DMS53 treated with DMSO at 0.1 percent for 48 hours (cell line): ENCODE measurements at regions not wholly inside any gene's neighbourhood (a gene's known extent, or its start where the extent isn't known, plus 50 kb on each side); places are given as distances from the start of the nearest gene placed in this dataset.

Experiments
- DNase-seq: peaks from one replicate; lab custom pipeline; 2025; ENCODE audit not compliant: unreplicated experiment; lab: John Stamatoyannopoulos, UW

DNA sequence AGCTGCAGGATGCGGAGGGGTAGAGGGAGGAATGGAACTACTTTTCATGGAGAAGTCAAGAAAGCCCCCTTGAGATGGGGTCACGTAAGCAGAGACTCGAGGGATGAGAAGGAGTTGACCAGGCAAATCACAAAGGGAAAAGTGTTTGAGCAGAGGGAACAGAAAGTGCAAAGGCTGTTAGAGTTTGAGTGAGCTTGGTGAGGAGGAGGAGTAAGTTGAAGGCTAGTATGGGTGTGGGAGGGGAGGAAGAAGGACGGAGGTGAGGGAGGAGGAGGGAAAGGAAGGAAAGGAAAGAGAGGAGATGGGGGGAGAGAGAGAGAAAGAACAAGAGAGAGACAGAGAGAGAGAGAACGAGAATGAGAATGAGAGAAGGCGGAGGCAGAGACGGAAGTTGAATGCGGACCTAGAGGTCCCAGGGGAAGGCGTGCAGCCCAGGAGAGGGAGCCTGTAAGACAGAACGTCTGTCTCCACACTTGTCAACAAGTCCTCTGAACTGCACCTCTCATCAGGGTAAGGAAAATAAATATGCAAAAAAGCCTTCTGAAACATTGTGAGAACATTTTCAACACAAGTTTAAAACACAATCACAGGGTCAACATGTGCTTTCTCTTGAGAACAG is 279.8 kb upstream of the EEF2KMT start:
- DNase-seq = no peak

DNA sequence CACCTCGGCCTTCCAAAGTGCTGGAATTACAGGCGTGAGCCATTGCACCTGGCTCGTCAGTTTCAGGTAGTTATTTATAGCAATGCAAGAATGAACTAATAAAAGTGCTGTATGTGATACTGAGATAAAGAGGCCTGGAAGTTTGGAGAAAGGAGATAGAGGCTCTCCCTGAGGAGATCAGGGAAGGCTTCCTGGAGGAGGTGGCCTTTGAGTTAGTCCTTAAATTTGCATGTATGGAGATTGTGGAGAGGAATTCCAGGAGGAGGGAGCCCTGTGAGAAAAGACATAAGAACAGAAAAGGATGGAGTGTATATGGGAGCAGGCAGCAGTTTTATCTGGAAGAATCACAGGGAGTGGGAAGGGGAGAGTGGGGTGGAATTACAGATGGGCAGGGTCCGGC is 276.6 kb upstream of the EEF2KMT start:
- no peak for DNase-seq

DNA sequence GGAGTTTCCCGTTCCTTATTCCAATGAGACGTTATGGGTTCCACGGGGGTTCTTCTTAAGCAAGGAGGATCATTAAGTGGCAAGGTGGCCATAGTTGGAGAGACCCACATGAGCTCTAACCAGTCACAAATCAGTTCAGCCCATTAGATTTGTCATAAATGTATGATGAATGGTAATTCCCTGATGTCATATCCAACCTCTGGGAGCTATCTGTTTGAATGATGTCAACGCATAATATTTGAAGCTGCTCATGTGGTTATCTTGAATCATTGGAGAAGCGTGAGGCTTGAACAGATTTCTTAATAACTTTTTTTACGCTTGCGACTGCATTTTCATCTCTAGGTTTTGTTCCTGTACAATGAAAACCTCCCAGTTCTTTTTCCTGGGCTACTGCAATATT is 270.4 kb upstream of the EEF2KMT start:
- DNase-seq = no peak

DNA sequence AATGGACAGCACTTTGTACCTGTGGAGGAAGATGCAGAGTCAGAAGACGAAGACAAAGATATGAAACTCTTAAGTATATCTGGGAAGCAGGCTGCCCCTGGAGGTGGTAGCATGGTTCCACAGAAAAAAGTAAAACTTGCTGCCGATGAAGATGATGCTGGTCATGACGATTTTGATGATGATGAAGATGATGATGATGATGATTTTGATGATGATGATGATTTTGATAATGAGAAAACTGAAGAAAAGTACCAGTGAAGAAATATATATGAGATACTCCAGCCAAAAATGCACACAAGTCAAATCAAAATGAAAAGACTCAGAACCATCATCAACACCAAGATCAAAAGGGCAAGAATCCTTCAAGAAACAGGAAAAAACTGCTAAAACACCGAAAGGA is 268.5 kb upstream of the EEF2KMT start:
- no peak for DNase-seq

DNA sequence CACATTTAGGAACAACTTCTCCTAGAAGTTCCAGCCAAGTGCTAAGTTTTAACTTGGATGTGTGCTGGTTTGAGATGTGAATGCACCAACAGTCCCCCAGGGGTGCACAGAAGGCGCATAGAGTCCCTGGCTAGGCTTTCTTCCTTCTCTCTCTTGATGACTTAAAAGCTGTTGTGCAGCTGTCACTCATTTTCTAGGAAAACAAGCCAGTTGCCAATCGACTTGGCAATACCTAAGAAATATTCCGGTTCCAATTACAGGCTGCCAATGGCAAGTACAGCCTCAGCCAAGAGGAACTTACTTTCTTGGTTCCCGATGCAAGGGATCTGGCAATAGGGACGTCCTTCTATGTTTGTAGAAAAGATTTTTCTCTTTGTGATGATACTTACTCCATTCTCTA is 266.6 kb upstream of the EEF2KMT start:
- DNase-seq = no peak

DNA sequence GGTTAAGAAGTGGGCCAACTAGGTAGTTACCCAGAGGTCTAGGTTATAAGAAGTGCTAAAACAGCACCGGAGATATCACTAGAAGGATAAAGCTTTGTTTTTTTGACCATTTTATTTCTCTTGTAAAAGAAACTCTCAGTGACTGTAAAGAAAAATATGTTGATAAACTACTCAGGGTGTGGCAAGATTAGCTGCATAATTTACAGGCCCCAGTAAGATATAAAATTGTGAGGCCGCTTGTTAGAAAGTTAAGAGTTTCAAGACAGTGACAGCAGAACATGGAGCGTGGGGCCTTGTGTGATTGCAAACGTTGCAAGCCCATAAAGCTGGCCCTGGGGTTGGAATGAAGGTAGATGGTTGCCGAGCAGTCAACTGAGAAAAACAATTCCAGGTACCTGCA is 263.7 kb upstream of the EEF2KMT start:
- DNase-seq = no peak

DNA sequence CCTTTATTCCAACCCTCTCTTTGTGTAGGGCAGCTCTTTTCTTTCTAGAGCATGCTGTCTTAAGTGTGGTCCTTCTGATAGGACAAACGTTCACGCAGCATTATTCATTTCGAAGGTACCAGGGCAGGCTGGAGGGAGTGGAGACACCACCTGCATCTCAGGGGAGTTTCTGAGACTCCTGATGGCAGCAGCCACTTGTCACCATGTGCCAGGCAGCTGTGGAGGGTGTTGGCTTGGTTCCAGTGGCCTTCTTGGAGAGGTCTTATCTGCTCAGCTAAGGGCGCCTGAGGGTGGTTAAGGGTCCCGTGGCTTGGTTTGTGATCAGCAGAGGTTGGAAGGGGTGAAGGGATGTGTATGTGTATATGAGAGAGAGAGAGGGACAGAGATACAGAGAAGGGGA is 257.1 kb upstream of the EEF2KMT start:
- no peak for DNase-seq

DNA sequence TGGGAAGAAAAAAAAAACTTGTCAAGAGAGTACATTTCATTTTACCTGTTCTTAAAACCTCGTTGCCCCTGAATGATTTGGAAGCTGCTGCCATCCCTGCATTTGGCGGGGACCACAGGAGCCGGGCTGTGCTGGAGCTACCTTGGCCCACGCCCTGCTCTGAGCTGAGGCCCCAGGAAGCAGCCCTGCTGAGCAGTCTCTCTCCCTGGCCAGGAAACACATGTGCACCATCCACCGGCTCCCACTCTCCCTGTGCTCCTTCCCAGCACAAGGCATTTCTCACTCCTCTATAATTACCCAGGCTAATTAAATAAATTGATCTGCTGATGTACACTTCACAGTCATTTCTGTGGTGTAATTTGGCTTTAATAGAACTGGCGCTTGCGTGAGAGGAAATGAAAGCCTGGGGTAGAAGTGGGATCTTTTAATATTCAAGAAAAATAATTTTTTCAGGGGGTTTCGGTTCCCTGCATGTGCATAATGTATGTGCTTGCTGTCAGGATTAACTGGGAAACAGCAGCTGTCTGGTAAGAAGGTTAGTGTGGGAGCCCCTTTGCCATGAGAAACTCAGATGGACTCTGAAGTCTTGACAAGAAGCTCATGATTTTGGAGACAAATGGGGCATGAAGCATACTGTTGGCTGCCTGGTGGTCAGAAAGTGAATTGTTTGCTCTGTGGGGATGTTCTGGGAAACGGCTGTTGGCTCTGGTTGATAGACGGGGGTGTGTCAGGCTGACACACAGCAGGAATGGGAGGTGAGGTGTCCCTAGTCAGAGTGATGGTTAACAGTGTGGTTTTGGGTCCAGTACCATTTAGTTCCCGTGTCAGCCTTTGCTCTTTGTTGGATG is 252.3 kb upstream of the EEF2KMT start:
- DNase-seq = no peak

DNA sequence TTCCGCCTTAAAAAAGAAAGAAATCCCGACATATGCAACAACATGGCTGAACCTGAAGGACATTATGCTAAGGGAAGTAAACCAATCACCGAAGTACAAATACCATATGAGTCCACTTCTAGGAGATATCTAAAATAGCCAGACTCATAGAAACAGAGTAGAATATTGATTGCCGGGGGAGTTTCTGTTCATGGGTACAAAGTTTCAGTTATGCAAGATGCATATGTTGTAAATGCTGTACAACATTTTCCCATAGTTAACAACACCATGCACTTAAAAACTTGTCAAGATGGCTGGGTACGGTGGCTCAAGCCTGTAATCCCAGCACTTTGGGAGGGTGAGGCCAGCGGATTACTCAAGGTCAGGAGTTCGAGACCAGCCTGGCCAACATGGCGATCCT is 251.5 kb upstream of the EEF2KMT start:
- DNase-seq = no peak

DNA sequence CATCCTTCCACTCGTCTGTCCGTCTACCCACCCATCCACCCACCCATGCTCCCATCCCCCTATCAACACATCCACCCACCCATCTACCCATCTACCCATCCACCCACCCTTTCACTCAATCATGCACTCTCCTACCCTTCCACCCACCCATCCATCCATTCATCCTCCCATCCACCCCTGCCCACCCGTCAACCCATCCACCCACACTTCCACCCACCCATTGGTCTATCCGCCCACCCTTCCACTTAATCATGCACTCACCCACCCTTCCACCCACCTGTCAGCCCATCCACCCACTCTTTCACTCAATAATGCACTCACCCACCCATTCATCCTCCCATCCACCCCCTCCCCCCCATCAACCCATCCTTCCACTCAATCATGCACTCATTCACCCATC is 250.0 kb upstream of the EEF2KMT start:
- no peak for DNase-seq

DNA sequence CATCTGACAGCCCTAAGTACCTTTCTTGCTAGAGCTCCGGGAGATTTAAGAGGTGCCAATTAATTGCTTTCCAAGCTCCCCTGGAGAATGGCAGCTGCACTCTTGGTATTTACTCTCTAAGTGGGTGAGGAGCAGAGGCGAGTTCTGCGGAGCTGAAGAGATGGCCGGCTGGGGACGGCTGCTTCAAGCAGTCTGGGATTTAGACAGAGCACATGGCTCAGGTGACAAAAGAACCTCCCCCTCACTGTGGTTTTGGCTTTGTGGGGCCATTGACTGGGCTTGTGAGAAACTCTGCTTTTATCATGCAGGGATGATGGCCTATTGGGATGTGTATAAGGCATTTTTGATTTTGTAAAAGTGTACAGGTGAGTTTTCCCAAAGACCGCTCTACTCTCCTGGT is 239.3 kb upstream of the EEF2KMT start:
- DNase-seq = no peak

DNA sequence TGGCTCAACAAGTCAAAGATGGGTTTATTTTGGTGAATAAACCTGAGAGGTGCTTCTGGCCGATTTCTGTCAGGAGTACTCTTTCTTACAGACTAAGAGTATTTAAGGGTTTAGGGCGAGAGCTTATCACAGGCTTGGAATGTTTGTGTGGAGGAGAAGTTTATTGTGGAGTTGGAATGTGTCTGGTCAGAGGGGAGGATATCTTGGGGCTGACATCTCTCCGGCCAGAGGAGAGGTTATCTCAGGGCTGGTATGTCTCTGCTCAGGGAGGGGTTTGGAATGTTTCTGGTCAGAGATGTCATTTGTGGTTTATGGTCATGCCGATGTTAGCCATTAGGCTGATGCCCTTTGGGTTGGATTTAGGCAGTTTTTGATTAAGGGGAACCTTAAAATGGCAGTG is 236.4 kb upstream of the EEF2KMT start:
- DNase-seq = no peak

DNA sequence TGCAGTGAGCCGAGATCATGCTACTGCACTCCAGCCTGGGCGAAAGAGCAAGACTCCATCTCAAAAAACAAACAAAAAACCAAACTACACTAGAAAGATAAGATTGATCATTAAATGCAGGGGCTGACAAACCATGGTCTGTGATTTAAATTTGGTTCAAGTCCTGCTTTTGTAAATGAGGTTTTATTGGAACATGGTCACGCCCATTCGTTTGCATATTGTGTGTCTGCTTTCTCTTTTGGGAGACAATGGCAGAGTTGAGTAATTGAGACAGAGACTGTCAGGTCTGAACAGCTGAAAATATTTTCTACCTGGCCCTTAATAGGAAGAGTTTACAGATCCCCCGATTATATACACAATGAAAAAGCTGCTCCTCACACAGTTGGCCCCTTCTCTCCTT is 235.5 kb upstream of the EEF2KMT start:
- no peak for DNase-seq

DNA sequence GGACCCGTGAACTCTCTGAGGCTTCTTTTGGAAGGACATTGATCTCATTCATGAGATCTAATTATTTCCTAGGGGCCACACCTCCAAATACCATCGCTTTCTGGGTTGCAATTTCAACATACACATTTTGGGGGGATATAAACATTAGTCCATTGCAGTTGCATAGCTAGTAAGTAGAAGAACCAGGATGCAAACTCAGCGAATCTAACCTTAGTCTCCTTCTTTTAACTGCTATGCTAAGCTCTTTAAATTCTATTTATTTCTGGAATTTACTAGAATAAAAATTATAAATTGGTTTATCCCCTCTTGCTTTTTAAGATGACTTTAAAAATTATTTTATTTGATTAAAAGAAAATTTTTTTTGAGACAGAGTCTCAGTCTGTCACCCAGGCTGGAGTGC is 232.5 kb upstream of the EEF2KMT start:
- DNase-seq = no peak

DNA sequence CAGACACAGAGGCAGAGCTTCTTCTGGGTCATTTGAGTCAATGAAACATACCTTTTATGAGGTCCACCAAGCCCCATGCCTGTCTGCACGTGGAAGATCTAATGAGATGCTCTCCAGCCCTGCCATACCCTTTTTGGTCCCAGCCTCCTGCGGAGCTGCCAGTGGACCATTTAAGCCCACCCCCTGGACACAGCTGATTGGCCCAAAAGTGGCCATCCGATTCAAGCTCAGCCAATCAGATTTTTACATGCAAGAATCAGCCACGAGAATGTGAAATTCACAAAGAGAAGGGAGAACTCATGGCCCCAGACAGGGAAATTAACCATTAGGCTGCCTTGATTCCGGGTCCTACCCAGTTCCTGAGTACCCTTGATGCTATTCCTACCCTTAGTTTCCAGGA is 231.0 kb upstream of the EEF2KMT start:
- no peak for DNase-seq

DNA sequence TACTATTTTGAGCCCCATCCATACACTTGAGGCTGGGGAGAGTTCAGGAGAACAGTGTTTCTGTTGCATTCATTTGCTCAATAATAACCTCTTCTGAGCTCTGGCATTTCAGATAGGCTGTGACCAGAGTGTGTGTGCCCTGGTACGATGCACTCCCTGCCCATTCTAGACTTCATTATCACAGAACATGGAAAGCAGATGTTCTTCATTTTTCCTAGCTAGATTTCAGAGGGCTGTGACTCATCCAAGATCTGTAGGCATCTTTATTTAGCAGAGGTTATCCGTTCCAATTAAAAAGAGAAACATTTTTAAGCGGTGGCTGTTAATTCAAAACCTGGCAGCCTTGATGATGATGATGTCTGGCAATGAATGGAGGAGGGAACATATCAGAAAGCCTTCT is 228.8 kb upstream of the EEF2KMT start:
- DNase-seq = no peak

DNA sequence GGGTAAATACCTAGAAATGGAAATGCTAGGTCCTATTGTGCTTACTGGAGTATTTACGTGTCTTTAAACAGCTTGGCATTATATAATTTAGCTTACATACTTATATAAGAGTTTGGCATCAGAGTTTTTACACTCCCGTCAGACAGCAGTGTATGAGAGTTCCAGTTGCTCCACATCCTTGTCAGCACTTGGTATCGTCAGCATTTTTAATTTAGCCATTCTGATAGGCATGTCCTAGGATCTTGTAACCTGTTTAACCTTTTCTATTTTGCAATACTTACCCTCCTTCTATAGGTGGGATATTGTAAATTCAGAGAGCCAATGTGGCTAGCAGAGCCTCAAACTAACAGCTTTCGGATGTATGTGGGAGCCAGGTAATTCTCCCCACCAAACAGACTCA is 228.3 kb upstream of the EEF2KMT start:
- no peak for DNase-seq

DNA sequence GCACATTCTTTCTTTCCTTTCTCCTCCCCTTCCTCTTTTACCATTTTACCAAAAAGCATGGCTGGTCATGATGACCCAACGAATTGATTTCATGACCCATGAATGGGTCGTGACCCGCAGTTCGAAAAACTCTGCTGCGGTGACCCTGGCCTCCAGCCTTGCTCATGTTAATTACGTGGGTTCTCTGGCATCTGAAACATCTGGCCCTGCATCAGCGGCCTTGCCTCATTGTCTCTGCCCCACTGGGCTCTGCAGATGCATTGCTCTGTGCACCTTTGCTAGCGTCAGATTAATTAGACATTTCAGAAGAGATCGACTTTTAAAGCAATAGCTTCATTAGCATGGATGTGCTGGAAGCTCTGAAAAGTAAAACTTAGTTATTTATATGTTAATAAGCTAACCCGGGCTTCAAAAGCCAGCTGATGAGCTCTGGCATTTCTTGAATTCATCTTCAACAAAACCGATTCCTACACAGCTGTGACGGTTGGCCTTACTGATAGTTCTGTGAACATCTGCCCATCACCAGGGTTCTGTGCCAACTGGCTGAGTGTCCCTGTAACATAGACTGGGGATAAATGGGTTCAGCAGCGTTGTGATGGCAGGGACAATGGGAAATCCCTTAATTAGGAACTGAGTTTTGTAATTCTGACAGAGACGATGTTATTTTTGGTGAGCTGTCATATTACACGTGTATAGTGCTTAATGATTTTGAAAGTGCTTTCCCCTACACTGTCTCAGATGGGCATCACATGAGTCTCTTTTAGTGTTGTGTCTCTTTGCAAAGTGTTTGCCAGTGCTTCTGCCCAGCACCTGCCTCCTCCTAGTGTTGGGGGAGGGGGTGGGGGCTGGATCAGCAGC is 225.9 kb upstream of the EEF2KMT start:
- DNase-seq = no peak

DNA sequence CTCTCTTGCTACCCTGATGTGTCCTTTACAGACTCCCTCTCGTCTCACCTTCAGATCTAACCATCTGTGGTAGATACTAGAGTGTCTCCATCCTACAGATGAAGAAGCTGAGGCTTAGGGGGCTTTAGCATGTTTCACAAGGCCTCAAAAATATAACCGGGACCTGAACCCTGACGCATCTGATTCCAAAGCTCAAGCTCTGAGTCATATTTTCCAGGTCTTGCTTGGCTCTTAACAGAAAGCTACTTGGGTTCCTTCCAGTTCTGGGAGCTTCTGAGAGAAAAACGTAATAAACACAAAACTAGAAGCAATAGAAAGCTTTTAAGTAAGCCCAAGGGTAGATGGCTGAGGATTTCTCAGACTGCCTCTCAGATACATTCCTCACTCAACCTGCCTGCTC is 224.3 kb upstream of the EEF2KMT start:
- DNase-seq = no peak

DNA sequence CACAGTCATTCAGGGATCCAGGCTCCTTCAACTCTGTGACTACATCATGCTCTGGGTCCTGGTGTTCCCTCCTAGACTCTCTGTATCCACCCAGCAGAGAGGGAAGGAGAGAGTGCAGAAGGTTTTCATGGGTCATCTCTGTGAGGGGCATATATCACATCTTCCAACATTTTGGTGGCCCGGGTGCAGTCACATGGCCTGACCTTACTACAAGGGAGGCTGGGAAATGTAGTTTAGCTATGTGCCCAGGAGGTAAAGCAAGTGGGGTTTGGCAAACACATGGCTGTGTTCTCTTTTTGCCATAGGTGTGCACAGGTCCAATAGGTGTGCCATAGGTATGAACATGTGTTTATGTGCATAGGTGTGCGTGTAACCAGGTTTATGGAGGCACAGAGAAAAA is 222.2 kb upstream of the EEF2KMT start:
- DNase-seq = no peak

DNA sequence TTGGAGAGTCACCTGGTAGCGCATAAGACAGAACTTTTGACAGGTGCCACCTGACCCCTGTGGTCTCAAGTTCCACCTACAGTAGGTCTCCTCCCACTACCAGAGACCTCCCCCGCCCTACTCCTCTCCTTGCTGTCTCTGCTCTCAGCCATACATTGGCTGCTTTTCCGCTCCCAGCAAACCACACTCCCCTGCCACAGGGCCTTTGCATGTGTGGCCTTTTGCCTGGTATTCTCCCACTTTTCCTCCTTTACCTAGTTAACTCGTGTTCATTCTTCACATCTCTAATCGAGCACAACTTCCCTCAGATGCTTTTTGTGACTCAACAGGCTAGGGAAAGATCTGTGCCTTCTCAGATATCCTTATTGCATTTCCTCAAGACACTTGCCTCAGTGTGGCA is 218.3 kb upstream of the EEF2KMT start:
- DNase-seq = no peak

DNA sequence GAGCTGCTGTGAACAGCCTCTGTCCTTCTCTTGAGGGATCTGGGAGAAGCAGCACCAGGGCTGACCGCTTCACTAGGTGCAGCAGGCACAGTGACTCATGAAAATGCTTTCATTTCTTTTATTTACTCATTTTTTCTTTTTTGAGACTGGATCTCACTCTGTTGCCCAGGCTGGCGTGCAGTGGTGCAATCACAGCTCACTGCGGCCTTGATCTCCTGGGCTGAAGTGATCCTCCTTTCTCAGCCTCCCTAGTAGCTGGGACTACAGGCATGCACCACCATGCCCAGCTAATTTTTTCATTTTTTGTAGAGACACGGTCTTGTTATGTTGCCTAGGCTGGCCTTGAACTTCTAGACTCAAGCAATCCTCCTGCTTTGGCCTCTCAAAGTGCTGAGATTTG is 216.8 kb upstream of the EEF2KMT start:
- no peak for DNase-seq
